C4-2B (cell line): ENCODE measurements at regions not wholly inside any gene's neighbourhood (a gene's known extent, or its start where the extent isn't known, plus 50 kb on each side); places are given as distances from the start of the nearest gene placed in this dataset.

Experiments
- ZFX ChIP-seq: fragments of 450-650 bp; IDR thresholded peaks from 2 replicates; pipeline ENCODE4 v1.6.1; 2017
- TF ChIP-seq, protein P1 (sequence below): fragments of 450-650 bp; conservative IDR thresholded peaks from 2 replicates; pipeline ENCODE4 v1.5.1; 2017; ENCODE audit warnings: mild to moderate bottlenecking

DNA sequence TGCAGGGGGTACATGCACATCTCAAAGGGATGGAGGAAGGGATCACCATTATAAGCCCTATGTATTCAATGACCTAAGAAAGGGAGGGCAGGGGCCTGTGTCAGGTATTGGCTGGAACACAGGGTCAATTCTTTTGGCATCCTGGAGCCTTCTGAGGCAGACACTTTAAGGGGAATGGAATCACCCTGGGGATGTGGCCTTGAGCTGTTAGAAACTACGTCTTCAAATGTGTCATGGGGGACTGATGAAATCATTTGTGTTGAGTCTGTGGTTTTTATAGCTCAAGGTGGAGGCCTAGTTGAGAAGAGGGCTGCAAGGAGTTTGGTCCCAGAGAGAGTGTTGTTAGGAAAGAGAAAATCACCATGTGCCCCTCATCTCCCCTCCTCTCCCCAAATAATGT, 206.1 kb upstream of the CELF2 start:
- TF ChIP-seq, protein P1, sequence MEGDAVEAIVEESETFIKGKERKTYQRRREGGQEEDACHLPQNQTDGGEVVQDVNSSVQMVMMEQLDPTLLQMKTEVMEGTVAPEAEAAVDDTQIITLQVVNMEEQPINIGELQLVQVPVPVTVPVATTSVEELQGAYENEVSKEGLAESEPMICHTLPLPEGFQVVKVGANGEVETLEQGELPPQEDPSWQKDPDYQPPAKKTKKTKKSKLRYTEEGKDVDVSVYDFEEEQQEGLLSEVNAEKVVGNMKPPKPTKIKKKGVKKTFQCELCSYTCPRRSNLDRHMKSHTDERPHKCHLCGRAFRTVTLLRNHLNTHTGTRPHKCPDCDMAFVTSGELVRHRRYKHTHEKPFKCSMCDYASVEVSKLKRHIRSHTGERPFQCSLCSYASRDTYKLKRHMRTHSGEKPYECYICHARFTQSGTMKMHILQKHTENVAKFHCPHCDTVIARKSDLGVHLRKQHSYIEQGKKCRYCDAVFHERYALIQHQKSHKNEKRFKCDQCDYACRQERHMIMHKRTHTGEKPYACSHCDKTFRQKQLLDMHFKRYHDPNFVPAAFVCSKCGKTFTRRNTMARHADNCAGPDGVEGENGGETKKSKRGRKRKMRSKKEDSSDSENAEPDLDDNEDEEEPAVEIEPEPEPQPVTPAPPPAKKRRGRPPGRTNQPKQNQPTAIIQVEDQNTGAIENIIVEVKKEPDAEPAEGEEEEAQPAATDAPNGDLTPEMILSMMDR: no peak
- TF ChIP-seq ZFX: no peak
